Fibroblast of lung (primary cell): ENCODE measurements at regions not wholly inside any gene's neighbourhood (a gene's known extent, or its start where the extent isn't known, plus 50 kb on each side); places are given as distances from the start of the nearest gene placed in this dataset.

Experiments used
- EZH2 ChIP-seq: IDR thresholded peaks from 2 replicates; pipeline ENCODE4 v1.5.1; 2012; ENCODE audit warnings: low read length, control low read depth, mild to moderate bottlenecking; ENCODE audit errors: missing control alignments
- TF ChIP-seq, protein P1 (sequence below), 2 donors: IDR thresholded peaks in 1 of 2; conservative IDR thresholded peaks in 1 of 2; 1 replicate in 1 of 2; 2 replicates in 1 of 2; pipeline ENCODE4 v1.5.1; 2011 to 2012; ENCODE audit warnings: low read length in 2 of 2, control low read depth in 1 of 2, inconsistent platforms in 1 of 2, low read depth in 1 of 2, mild to moderate bottlenecking in 1 of 2

GRCh38 chr14:71532344-71532743 lies 399.9 kb upstream of the RGS6 start:
- no peak for TF ChIP-seq EZH2
- TF ChIP-seq, protein P1, sequence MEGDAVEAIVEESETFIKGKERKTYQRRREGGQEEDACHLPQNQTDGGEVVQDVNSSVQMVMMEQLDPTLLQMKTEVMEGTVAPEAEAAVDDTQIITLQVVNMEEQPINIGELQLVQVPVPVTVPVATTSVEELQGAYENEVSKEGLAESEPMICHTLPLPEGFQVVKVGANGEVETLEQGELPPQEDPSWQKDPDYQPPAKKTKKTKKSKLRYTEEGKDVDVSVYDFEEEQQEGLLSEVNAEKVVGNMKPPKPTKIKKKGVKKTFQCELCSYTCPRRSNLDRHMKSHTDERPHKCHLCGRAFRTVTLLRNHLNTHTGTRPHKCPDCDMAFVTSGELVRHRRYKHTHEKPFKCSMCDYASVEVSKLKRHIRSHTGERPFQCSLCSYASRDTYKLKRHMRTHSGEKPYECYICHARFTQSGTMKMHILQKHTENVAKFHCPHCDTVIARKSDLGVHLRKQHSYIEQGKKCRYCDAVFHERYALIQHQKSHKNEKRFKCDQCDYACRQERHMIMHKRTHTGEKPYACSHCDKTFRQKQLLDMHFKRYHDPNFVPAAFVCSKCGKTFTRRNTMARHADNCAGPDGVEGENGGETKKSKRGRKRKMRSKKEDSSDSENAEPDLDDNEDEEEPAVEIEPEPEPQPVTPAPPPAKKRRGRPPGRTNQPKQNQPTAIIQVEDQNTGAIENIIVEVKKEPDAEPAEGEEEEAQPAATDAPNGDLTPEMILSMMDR (conservative IDR thresholded peaks at IDR 0.05 in 1 of 2, IDR thresholded peaks at IDR 0.05 in 1 of 2; ENCODE audit: low read depth in 1 of 2, low read length in 2 of 2) = no peak
